H1 (cell line): ENCODE measurements at regions not wholly inside any gene's neighbourhood (a gene's known extent, or its start where the extent isn't known, plus 50 kb on each side); places are given as distances from the start of the nearest gene placed in this dataset.

Experiments
- CHD2 ChIP-seq: IDR thresholded peaks from 2 replicates; pipeline ENCODE4 v1.6.1; 2012; ENCODE audit warnings: low read length, improper control_type of control experiment
- CTCF ChIP-seq, 3 experiments: IDR thresholded peaks; 1 replicate in 2 of 3; 2 replicates in 1 of 3; pipeline versions ENCODE4 v1.5.1 to v1.6.1; 2011; ENCODE audit warnings: low read length in 3 of 3, mild to moderate bottlenecking in 3 of 3, inconsistent platforms in 2 of 3, low read depth in 1 of 3, moderate library complexity in 1 of 3; ENCODE audit not compliant: insufficient read depth in 1 of 3; ENCODE audit errors: control extremely low read depth in 1 of 3
- EP300 ChIP-seq, 2 experiments: IDR thresholded peaks; 1 replicate in 1 of 2; 2 replicates in 1 of 2; pipeline ENCODE4 v1.6.1; 2011 to 2012; ENCODE audit warnings: low read depth in 2 of 2, low read length in 2 of 2, mild to moderate bottlenecking in 2 of 2, borderline replicate concordance in 1 of 2, inconsistent platforms in 1 of 2, moderate library complexity in 1 of 2
- EZH2 ChIP-seq: fragments of 200-600 bp; sonication (generic); IDR thresholded peaks from 2 replicates; pipeline ENCODE4 v1.7.1; 2012; ENCODE audit warnings: low read depth, mild to moderate bottlenecking, moderate library complexity, low read length, inconsistent platforms; ENCODE audit not compliant: severe bottlenecking
- JUN ChIP-seq: IDR thresholded peaks from 2 replicates; pipeline ENCODE4 v1.6.1; 2011; ENCODE audit warnings: low read depth, mild to moderate bottlenecking, improper control_type of control experiment, low read length
- NRF1 ChIP-seq: IDR thresholded peaks from 2 replicates; pipeline ENCODE4 v1.6.1; 2011; ENCODE audit warnings: mild to moderate bottlenecking, low read depth, low read length, improper control_type of control experiment
- POLR2A ChIP-seq, 2 experiments: IDR thresholded peaks; 1 replicate in 1 of 2; 2 replicates in 1 of 2; pipeline ENCODE4 v1.6.1; 2011; ENCODE audit warnings: low read depth in 2 of 2, low read length in 2 of 2, mild to moderate bottlenecking in 2 of 2; ENCODE audit errors: control extremely low read depth in 1 of 2
- RFX5 ChIP-seq: IDR thresholded peaks from 2 replicates; pipeline ENCODE4 v1.6.1; 2011; ENCODE audit warnings: low read depth, low read length, improper control_type of control experiment, borderline replicate concordance
- SP1 ChIP-seq: IDR thresholded peaks from 2 replicates; pipeline ENCODE4 v1.6.1; 2011; ENCODE audit warnings: low read depth, low read length
- TCF12 ChIP-seq: IDR thresholded peaks from 2 replicates; pipeline ENCODE4 v1.6.1; 2011; ENCODE audit warnings: low read depth, mild to moderate bottlenecking, low read length
- TF ChIP-seq, protein P1 (sequence below): IDR thresholded peaks from 2 replicates; pipeline ENCODE4 v1.6.1; 2012; ENCODE audit warnings: low read length, inconsistent platforms

DNA sequence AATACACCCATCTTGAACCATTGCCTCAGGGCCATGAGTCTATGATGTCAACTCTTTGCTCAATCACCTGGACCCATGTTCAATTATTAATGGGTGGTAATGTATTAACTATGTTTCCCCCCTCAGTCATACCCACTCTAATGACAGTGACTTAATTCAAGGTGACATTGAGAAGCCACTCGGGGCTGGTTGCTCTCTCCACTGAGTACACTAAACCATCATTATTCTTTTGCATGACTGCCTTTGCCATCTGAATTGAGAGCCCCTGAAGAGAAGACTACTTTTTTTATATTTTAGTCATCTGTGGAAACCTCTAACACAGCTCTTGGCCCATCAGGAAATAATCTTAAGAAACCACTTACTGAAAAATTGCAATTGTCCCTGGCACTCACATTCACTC, 139.2 kb upstream of the SOX21 start:
- TF ChIP-seq NRF1 = no peak
- no peak for TF ChIP-seq JUN
- no peak for TF ChIP-seq POLR2A (IDR thresholded peaks at IDR 0.05; ENCODE audit: control extremely low read depth in 1 of 2, low read depth in 2 of 2, low read length in 2 of 2)
- no peak for TF ChIP-seq EZH2
- TF ChIP-seq CHD2 = no peak
- no peak for TF ChIP-seq EP300 (IDR thresholded peaks at IDR 0.05; ENCODE audit: borderline replicate concordance in 1 of 2, low read depth in 2 of 2, low read length in 2 of 2)
- no peak for TF ChIP-seq CTCF (IDR thresholded peaks at IDR 0.05; ENCODE audit: control extremely low read depth in 1 of 3, insufficient read depth in 1 of 3, low read depth in 1 of 3, low read length in 3 of 3)
- TF ChIP-seq, protein P1, sequence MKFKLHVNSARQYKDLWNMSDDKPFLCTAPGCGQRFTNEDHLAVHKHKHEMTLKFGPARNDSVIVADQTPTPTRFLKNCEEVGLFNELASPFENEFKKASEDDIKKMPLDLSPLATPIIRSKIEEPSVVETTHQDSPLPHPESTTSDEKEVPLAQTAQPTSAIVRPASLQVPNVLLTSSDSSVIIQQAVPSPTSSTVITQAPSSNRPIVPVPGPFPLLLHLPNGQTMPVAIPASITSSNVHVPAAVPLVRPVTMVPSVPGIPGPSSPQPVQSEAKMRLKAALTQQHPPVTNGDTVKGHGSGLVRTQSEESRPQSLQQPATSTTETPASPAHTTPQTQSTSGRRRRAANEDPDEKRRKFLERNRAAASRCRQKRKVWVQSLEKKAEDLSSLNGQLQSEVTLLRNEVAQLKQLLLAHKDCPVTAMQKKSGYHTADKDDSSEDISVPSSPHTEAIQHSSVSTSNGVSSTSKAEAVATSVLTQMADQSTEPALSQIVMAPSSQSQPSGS = no peak
- TF ChIP-seq RFX5 = no peak
- no peak for TF ChIP-seq SP1
- TF ChIP-seq TCF12 = no peak
